Psoas muscle (tissue), 7 donors: ENCODE measurements at regions not wholly inside any gene's neighbourhood (a gene's known extent, or its start where the extent isn't known, plus 50 kb on each side); places are given as distances from the start of the nearest gene placed in this dataset.

Experiments used
- ATAC-seq, 4 donors: fragments of 200-7000 bp; cut with Tn5 transposase; one replicate each; pipeline ENCODE4 v1.9.1; 2020; ENCODE audit warnings: moderate library complexity in 3 of 4, mild to moderate bottlenecking in 2 of 4
- DNase-seq, 2 donors: peaks; one replicate each; pipeline ENCODE4 v3.0.0-alpha.2; 2020
- H3K27ac ChIP-seq: fragments of 200-600 bp; one replicate; pipeline ENCODE4 v1.8.0; 2022
- H3K27me3 ChIP-seq, 3 donors: fragments of 200-600 bp in 1 of 3; one replicate each; pipeline versions ENCODE4 v1.6.1 to v1.8.0; 2013 to 2022; ENCODE audit warnings: low read length in 2 of 3, mild to moderate bottlenecking in 2 of 3, moderate library complexity in 1 of 3; ENCODE audit not compliant: insufficient read depth in 3 of 3
- H3K36me3 ChIP-seq, 2 donors: fragments of 200-600 bp in 1 of 2; one replicate each; pipeline versions ENCODE4 v1.6.1 to v1.8.0; 2013 to 2022; ENCODE audit warnings: low read depth in 1 of 2, mild to moderate bottlenecking in 1 of 2, moderate library complexity in 1 of 2; ENCODE audit not compliant: insufficient read depth in 1 of 2
- H3K4me1 ChIP-seq: fragments of 200-600 bp; one replicate; pipeline ENCODE4 v1.8.0; 2022
- H3K4me3 ChIP-seq: fragments of 200-600 bp; one replicate; pipeline ENCODE4 v1.8.0; 2022; ENCODE audit warnings: mild to moderate bottlenecking
- H3K9me3 ChIP-seq: fragments of 200-600 bp; one replicate; pipeline ENCODE4 v1.8.0; 2022
- WGBS, 3 donors: extraction: QIAGEN DNeasy Blood & Tissue Kit; methylation state at CpG; one replicate each; pipeline versions ENCODE4 v1.1.6 to v1.1.7; 2013; 5-methylcytosine and 5-hydroxymethylcytosine counted together
- intact Hi-C, 2 donors: fragments of 100-400 bp; cut with DNase I; formaldehyde crosslinking; loops; one replicate each; pipeline versions ENCODE4 v1.11.0 to v1.14.2; 2022
- TF ChIP-seq, protein P1 (sequence below): fragments of 200-600 bp; IDR thresholded peaks from one replicate; pipeline ENCODE4 v1.8.0; 2022; ENCODE audit warnings: antibody characterized with exemption
- donor health status: healthy with polysubstance abuse.
- donor health status: DM: no; HTN: no; CAD: no; lungs with moderate emphysema.
- donor health status: Bipolar disorder and iron deficiency.
- donor health status: healthy.
- donor health status: DM: yes; HTN: yes; CAD: no.
- donor health status: DM: no; HTN: no; CAD: no.
- donor health status: DM: yes; HTN: yes; CAD: no.

DNA sequence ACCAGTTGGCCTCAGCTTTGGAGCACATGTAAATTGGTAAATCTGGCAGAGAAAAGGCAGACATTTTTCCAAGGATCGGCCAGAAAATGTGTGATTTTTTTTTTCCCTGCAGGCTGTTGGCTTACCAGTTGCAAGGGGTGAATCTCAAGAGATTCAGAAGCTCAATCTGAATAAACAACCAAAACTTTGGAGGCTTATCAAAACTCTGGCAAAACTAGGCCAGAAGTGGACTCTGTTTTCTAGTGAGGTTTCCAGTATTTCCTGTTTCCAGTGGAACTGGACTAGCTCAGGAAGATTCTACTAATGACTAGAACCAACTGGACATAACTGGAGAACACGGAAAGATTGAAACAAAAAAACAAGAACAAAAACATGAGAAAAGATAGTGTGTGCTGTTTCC lies 191.3 kb downstream of the SMIM20 start:
- Histone ChIP-seq H3K27me3 (no peaks in the 10 kb centered on the region), H3K9me3 (no peaks in the 10 kb centered on the region), H3K4me3 (no peak overlapping the region), H3K36me3 (no peaks in the 10 kb centered on the region), H3K4me1 (peaks cover 13% of the 10 kb centered on the region), H3K27ac (peak overlapping the region; percentile 56)
- TF ChIP-seq, protein P1, sequence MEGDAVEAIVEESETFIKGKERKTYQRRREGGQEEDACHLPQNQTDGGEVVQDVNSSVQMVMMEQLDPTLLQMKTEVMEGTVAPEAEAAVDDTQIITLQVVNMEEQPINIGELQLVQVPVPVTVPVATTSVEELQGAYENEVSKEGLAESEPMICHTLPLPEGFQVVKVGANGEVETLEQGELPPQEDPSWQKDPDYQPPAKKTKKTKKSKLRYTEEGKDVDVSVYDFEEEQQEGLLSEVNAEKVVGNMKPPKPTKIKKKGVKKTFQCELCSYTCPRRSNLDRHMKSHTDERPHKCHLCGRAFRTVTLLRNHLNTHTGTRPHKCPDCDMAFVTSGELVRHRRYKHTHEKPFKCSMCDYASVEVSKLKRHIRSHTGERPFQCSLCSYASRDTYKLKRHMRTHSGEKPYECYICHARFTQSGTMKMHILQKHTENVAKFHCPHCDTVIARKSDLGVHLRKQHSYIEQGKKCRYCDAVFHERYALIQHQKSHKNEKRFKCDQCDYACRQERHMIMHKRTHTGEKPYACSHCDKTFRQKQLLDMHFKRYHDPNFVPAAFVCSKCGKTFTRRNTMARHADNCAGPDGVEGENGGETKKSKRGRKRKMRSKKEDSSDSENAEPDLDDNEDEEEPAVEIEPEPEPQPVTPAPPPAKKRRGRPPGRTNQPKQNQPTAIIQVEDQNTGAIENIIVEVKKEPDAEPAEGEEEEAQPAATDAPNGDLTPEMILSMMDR = no peak
- peak in 2 of 4 donors; percentile 10 to 46 for ATAC-seq
- WGBS, 3 donors = 32 to 55% (median 35%) methylated on average over 2 of the region's 2 CpGs
- intact Hi-C loops = no loop called here
- DNase-seq = no peak

DNA sequence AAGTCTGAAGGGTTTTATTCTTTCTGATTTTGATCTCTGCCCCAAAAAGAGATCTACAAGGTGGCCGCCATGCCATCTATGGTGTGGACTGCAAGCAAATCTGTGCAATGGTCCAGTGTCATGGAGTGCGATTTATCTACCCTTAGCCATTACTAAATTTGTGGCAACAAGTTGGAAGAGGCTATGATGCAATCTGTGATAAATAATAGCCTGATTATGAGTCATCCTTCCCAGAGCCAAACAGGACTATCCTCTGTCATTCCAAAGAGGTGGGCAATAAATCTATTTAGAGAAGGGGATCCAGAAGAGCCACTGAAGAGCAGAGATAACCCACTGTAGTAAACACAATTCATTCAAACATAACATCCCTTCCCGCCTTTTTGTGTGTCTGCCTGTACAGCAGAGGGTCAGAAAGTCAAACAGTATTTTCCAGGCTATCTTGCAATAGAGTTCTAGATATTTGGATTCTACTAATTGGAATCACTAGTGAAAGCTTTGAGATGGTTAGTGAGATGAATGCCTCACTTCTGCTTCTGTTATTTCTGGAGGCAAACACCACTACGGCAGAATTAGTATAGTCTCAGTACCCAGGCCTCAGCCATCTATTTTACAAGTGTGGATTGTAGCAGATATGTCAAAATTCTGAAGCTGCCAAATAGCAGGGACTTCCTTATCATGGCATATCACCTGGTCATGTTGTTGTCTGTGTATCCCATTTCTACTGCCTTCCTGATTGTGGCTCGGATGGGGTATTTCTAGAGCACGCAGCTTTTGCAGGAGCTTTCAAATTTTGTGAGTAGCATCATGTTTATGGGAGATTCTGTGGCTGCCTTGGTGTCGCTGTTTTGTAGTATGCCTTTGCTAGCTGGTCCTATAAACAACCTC lies 192.0 kb downstream of the SMIM20 start:
- no peaks in the 10 kb centered on the region for H3K27me3 ChIP-seq
- WGBS, 3 donors = 56 to 69% (median 60%) methylated on average over 7 of the region's 7 CpGs
- DNase-seq (no peak), ATAC-seq (peak; percentile 91 to 94 (median 92))
- peak overlapping the region; percentile 56 for H3K27ac ChIP-seq
- H3K9me3 ChIP-seq = no peaks in the 10 kb centered on the region
- TF ChIP-seq, protein P1 = no peak
- no peaks in the 10 kb centered on the region for H3K36me3 ChIP-seq
- peaks cover 13% of the 10 kb centered on the region for H3K4me1 ChIP-seq
- intact Hi-C loops = no loop called here
- no peak overlapping the region for H3K4me3 ChIP-seq

DNA sequence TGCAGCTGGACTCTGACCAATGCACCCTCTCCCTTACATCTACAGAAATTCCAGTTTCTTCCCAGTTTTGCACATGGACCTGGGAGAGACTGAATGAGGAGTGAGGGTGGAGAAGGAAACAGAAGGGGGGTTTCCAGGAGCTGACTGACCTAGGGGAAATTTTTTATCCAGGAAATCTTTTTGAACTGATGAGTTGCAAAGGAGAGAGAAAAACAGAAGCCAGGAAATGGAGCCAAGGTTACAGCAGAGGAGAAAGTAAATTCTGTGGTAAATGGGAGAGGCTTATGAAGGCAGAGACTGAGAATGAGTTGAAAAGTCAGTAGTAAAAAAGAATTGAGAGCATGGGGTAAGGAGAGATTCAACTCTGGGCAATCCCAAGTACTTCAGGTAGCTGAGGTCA lies 192.8 kb downstream of the SMIM20 start:
- DNase-seq (no peak), ATAC-seq (no peak)
- H3K9me3 ChIP-seq = no peaks in the 10 kb centered on the region
- TF ChIP-seq, protein P1 = no peak
- H3K36me3 ChIP-seq = no peaks in the 10 kb centered on the region
- no peak overlapping the region for H3K4me3 ChIP-seq
- H3K27ac ChIP-seq = no peak overlapping the region
- no peaks in the 10 kb centered on the region for H3K27me3 ChIP-seq
- H3K4me1 ChIP-seq = peaks cover 13% of the 10 kb centered on the region
- intact Hi-C loops = no loop called here

DNA sequence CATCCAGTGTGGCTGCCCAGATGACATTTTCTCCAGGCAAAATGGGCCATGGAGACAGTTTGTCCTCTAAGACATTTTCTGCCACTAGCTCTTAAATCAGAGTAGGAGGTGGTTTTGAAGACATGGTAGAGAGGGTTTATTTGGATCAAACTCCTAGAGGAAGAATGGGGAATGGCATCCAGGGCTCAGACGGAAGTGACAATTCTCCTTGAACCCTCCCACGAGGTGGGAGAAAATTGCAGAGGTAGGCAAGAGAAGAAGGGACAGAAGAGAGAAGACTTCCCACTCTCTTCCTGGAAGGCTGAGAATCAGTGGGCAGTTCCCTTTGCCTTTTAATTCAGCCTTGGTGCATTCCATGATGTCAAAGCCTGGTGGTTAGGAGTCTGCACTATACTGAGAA lies 194.0 kb downstream of the SMIM20 start:
- no peaks in the 10 kb centered on the region for H3K36me3 ChIP-seq
- no peaks in the 10 kb centered on the region for H3K9me3 ChIP-seq
- no peak overlapping the region for H3K4me3 ChIP-seq
- TF ChIP-seq, protein P1 = no peak
- ATAC-seq (no peak), DNase-seq (no peak)
- no peaks in the 10 kb centered on the region for H3K27me3 ChIP-seq
- 81 to 88% (median 85%) methylated on average over 2 of the region's 2 CpGs for WGBS, 3 donors
- peaks cover 13% of the 10 kb centered on the region for H3K4me1 ChIP-seq
- intact Hi-C loops = no loop called here
- H3K27ac ChIP-seq = no peak overlapping the region

DNA sequence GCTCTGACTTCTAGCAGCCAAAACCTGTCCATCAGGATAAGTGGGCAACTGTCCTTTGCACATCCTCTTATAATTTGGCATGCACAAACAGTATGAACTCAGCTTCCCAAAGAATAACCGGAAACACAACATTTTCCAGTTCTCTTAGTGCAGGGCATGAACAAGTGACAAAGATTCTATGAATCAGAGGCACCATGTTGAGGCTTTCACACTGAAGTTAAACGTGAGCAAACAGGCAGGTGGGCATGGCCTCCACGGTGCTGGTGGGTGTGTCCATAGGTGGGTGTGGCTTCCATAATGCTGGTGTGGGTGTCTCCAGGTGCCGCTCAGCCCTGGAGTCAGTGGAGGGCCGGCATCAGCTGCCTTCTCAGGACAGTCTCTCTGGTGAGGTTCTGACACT lies 196.5 kb downstream of the SMIM20 start:
- Histone ChIP-seq H3K4me3 (no peak overlapping the region), H3K36me3 (no peaks in the 10 kb centered on the region), H3K27me3 (no peaks in the 10 kb centered on the region), H3K27ac (no peak overlapping the region), H3K9me3 (peaks cover 11% of the 10 kb centered on the region), H3K4me1 (peaks cover 12% of the 10 kb centered on the region)
- DNase-seq = no peak
- TF ChIP-seq, protein P1 = no peak
- intact Hi-C loops = no loop called here
- 42 to 57% (median 53%) methylated on average over 5 of the region's 5 CpGs for WGBS, 3 donors
- no peak for ATAC-seq
